ENCODE measurements at regions not wholly inside any gene's neighbourhood (a gene's known extent, or its start where the extent isn't known, plus 50 kb on each side); places are given as distances from the start of the nearest gene placed in this dataset.
"Not testable (repeated sequence)": the region's sequence is repeated elsewhere in the genome, so short reads cannot be mapped to it uniquely, and the experiment has no call there.

DNA sequence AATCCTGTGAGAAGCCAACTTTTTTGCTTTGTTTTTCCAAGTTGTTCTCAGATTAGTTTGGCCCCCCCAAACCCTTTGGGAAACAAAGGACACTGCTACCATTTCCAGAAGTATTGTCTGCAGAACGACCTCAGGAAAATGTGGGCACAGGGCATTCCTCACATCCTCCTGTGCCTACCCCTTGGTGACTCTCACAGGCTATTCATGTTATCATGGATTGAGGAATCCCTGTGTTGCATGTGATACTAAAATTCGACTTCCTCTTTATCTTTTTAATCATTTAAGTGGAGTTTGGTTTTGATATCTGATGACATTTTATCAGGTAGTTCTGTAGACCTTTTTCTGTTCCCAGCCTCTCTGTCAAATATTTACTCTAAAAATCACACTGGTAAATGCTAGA, 184.5 kb downstream of the FASLG start:
- TF ChIP-seq, protein P1, sequence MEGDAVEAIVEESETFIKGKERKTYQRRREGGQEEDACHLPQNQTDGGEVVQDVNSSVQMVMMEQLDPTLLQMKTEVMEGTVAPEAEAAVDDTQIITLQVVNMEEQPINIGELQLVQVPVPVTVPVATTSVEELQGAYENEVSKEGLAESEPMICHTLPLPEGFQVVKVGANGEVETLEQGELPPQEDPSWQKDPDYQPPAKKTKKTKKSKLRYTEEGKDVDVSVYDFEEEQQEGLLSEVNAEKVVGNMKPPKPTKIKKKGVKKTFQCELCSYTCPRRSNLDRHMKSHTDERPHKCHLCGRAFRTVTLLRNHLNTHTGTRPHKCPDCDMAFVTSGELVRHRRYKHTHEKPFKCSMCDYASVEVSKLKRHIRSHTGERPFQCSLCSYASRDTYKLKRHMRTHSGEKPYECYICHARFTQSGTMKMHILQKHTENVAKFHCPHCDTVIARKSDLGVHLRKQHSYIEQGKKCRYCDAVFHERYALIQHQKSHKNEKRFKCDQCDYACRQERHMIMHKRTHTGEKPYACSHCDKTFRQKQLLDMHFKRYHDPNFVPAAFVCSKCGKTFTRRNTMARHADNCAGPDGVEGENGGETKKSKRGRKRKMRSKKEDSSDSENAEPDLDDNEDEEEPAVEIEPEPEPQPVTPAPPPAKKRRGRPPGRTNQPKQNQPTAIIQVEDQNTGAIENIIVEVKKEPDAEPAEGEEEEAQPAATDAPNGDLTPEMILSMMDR (IDR thresholded peaks at IDR 0.05; ENCODE audit: insufficient read depth in 1 of 2, low read depth in 1 of 2, low read length in 1 of 2, severe bottlenecking in 1 of 2, unreplicated experiment in 1 of 2), result no peak
- H3K36me3 Mint-ChIP-seq (ENCODE audit: insufficient read depth, unreplicated experiment), result no peaks in the 10 kb centered on the region

DNA sequence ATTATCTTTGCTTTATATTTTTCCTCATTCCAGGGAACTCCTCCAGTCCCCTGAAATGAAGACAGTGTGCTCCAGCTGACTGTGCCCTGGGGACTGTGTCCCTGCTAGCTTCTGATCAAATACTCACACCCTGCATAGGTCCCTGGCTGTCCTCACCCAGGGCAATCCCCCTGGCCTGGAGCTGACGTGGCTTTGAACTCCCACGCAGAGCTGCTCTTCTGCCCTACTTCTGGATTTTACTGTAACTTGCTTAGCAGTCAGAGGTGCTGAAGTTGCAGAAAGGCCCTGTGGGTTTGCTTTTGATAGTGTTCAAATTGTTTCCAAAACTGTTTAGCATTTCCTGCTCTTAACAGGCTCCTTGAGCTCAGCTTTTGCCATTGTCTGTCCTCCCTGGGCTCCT, 186.5 kb downstream of the FASLG start:
- no peaks in the 10 kb centered on the region for H3K9me3 Mint-ChIP-seq (ENCODE audit: unreplicated experiment)
- H3K36me3 Mint-ChIP-seq (ENCODE audit: insufficient read depth, unreplicated experiment), result no peaks in the 10 kb centered on the region
- no peaks in the 10 kb centered on the region for H3K27me3 ChIP-seq (replicated peaks; ENCODE audit: control insufficient read depth, insufficient read depth, low read length)
- ChIA-PET CTCF (no interaction called here), POLR2A (no interaction called here)
- no peak overlapping the region for H3K4me3 Mint-ChIP-seq (ENCODE audit: unreplicated experiment)
- no peak overlapping the region for H3K4me3 ChIP-seq (ENCODE audit: low read depth, low read length)
- H3K27ac Mint-ChIP-seq (ENCODE audit: unreplicated experiment), result no peak overlapping the region
- no peak for DNase-seq
- no peaks in the 10 kb centered on the region; the same call in 1 of the 2 replicates for H3K9me3 ChIP-seq
- H3K27me3 Mint-ChIP-seq (ENCODE audit: insufficient read depth, unreplicated experiment), result no peaks in the 10 kb centered on the region
- H3K4me1 ChIP-seq, result 0 out of 2 replicates have a peak, but pooled peaks cover 5% of the 10 kb centered on the region
- TF ChIP-seq, protein P1 (IDR thresholded peaks at IDR 0.05; ENCODE audit: insufficient read depth in 1 of 2, low read depth in 1 of 2, low read length in 1 of 2, severe bottlenecking in 1 of 2, unreplicated experiment in 1 of 2), result no peak
- BruUV-seq (replicated peaks), result no TSS peak
- H3K36me3 ChIP-seq (ENCODE audit: control insufficient read depth, insufficient read depth, low read length), result no peaks in the 10 kb centered on the region
- intact Hi-C loops (cut with micrococcal nuclease; ENCODE audit: unreplicated experiment), result no loop called here
- H3K4me1 Mint-ChIP-seq (ENCODE audit: low read depth, unreplicated experiment), result no peaks in the 10 kb centered on the region

More for the DNA sequence above, 184.5 kb downstream of the FASLG start:
- Mint-ChIP-seq H3K27ac (ENCODE audit: unreplicated experiment) (no peak overlapping the region), H3K27me3 (ENCODE audit: insufficient read depth, unreplicated experiment) (no peaks in the 10 kb centered on the region), H3K4me1 (ENCODE audit: low read depth, unreplicated experiment) (no peaks in the 10 kb centered on the region), H3K4me3 (ENCODE audit: unreplicated experiment) (no peak overlapping the region), H3K9me3 (ENCODE audit: unreplicated experiment) (no peaks in the 10 kb centered on the region)
- no peaks in the 10 kb centered on the region for H3K27me3 ChIP-seq (replicated peaks; ENCODE audit: control insufficient read depth, insufficient read depth, low read length)
- no TSS peak for BruUV-seq (replicated peaks)
- H3K4me1 ChIP-seq, result 0 out of 2 replicates have a peak, but pooled peaks cover 5% of the 10 kb centered on the region
- no peaks in the 10 kb centered on the region; the same call in 1 of the 2 replicates for H3K9me3 ChIP-seq
- H3K36me3 ChIP-seq (ENCODE audit: control insufficient read depth, insufficient read depth, low read length), result no peaks in the 10 kb centered on the region
- H3K4me3 ChIP-seq (ENCODE audit: low read depth, low read length), result no peak overlapping the region
- POLR2A ChIA-PET, result no interaction called here
- intact Hi-C loops (cut with micrococcal nuclease; ENCODE audit: unreplicated experiment), result no loop called here
- DNase-seq, result no peak
- CTCF ChIA-PET, result no interaction called here

DNA sequence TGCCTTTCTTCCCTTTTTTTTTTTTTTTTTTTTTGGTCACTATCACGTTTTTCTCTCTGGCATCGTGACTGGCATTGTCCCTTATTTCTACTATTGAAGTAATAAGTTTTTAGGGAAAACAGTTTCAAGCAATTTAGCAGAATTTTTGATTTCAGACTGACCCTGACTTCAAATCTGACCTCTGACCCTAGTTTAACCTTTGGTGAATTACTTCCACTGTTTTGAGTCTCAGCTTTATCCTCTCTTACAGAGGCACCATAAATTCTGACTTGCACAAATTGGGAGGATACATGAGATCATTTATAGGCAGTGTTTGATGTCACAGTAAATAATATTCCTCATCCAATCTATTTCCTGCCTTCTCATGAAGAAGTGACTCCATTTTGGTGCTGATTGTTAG, 187.0 kb downstream of the FASLG start:
- no peaks in the 10 kb centered on the region for H3K27me3 ChIP-seq (replicated peaks; ENCODE audit: control insufficient read depth, insufficient read depth, low read length)
- no peaks in the 10 kb centered on the region for H3K9me3 Mint-ChIP-seq (ENCODE audit: unreplicated experiment)
- H3K4me1 Mint-ChIP-seq (ENCODE audit: low read depth, unreplicated experiment), result no peaks in the 10 kb centered on the region
- DNase-seq, result no peak
- H3K36me3 Mint-ChIP-seq (ENCODE audit: insufficient read depth, unreplicated experiment), result no peaks in the 10 kb centered on the region
- ChIA-PET CTCF (no interaction called here), POLR2A (no interaction called here)
- TF ChIP-seq, protein P1 (IDR thresholded peaks at IDR 0.05; ENCODE audit: insufficient read depth in 1 of 2, low read depth in 1 of 2, low read length in 1 of 2, severe bottlenecking in 1 of 2, unreplicated experiment in 1 of 2), result no peak
- H3K4me3 Mint-ChIP-seq (ENCODE audit: unreplicated experiment), result no peak overlapping the region
- H3K27ac Mint-ChIP-seq (ENCODE audit: unreplicated experiment), result no peak overlapping the region
- H3K4me1 ChIP-seq, result 0 out of 2 replicates have a peak, but pooled peaks cover 5% of the 10 kb centered on the region
- H3K36me3 ChIP-seq (ENCODE audit: control insufficient read depth, insufficient read depth, low read length), result no peaks in the 10 kb centered on the region
- intact Hi-C loops (cut with micrococcal nuclease; ENCODE audit: unreplicated experiment), result no loop called here
- no peak overlapping the region for H3K4me3 ChIP-seq (ENCODE audit: low read depth, low read length)
- no TSS peak for BruUV-seq (replicated peaks)
- H3K9me3 ChIP-seq, result no peaks in the 10 kb centered on the region; the same call in 1 of the 2 replicates
- H3K27me3 Mint-ChIP-seq (ENCODE audit: insufficient read depth, unreplicated experiment), result no peaks in the 10 kb centered on the region

DNA sequence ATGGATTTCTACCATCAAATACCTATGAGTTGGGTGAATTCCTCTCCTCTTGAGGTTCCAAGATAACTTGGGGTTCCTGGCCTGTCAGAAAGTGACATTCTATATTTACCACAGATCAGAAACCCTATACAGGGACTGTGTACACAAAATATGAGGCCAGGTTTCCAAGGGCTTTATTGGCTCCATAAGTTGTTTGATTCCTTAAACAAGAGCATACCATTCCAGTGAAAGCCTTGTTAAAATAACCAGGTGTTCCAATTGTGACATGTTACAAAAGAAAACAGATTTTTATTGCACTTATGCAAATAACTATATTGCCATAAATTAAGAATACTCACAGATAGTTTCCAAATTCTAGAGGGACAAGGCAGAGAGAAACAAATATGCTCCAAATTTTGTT, 188.9 kb downstream of the FASLG start:
- POLR2A ChIA-PET; H3K9me3 Mint-ChIP-seq (ENCODE audit: unreplicated experiment); H3K9me3 ChIP-seq; BruUV-seq (replicated peaks); H3K27me3 Mint-ChIP-seq (ENCODE audit: insufficient read depth, unreplicated experiment); H3K4me1 Mint-ChIP-seq (ENCODE audit: low read depth, unreplicated experiment); H3K4me3 ChIP-seq (ENCODE audit: low read depth, low read length); H3K36me3 Mint-ChIP-seq (ENCODE audit: insufficient read depth, unreplicated experiment); H3K36me3 ChIP-seq (ENCODE audit: control insufficient read depth, insufficient read depth, low read length); H3K27me3 ChIP-seq (replicated peaks; ENCODE audit: control insufficient read depth, insufficient read depth, low read length); intact Hi-C loops (cut with micrococcal nuclease; ENCODE audit: unreplicated experiment); H3K27ac Mint-ChIP-seq (ENCODE audit: unreplicated experiment); H3K4me3 Mint-ChIP-seq (ENCODE audit: unreplicated experiment); CTCF ChIA-PET; DNase-seq: not testable (repeated sequence)
- H3K4me1 ChIP-seq, result peaks cover 16% of the 10 kb centered on the region; the same call in 1 of the 2 replicates

Data from Caco-2 (cell line).